ENCODE measurements at regions not wholly inside any gene's neighbourhood (a gene's known extent, or its start where the extent isn't known, plus 50 kb on each side); places are given as distances from the start of the nearest gene placed in this dataset.
A peak's percentile ranks its signal among the peaks of the same experiment; 100 is the strongest.
"Not testable (repeated sequence)": the region's sequence is repeated elsewhere in the genome, so short reads cannot be mapped to it uniquely, and the experiment has no call there.

DNA sequence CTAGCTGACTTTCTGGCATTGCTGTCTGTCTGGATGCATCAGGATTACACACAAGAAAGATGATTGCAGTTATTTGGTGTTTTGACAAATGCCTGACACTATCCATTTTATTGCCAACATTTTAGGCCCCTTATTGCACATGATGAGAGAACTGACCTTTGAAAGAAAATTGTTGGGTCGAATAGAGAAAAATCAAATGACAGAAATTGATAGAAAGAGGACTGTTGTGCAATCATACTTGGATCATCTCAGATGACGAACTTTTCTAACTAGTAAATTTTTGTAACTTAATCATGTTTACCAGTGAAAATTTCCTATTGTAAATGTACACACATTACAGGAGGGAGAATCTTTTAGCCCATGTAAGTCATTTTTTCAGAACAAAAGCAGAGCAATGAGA, 251.5 kb upstream of the USP15 start (continued):
- TF ChIP-seq ZNF645 (tag by site-specific recombination; IDR thresholded peaks at IDR 0.05) (no peak), ZNF610 (tag by site-specific recombination; IDR thresholded peaks at IDR 0.05; ENCODE audit: borderline replicate concordance) (no peak), ZNF792 (tag by site-specific recombination; IDR thresholded peaks at IDR 0.05) (no peak), ZNF292 (tag by site-specific recombination; IDR thresholded peaks at IDR 0.05; ENCODE audit: borderline replicate concordance, low read depth) (no peak), ZFP69B (tag by site-specific recombination; IDR thresholded peaks at IDR 0.05) (no peak), PATZ1 (tag by site-specific recombination; IDR thresholded peaks at IDR 0.05) (no peak), ZNF366 (tag by site-specific recombination; conservative IDR thresholded peaks at IDR 0.05) (no peak)

GRCh38 chr12:62009445-62009844, 250.8 kb upstream of the USP15 start:
- Histone ChIP-seq H3K27ac (ENCODE audit: extremely low read depth, low read depth, low read length) (no peak overlapping the region), H3K9me3 (ENCODE audit: control insufficient read depth, insufficient read depth, low read depth, low read length) (no peaks in the 10 kb centered on the region), H3K4me1 (ENCODE audit: control insufficient read depth, insufficient read depth, low read length) (no peaks in the 10 kb centered on the region), H3K36me3 (ENCODE audit: control insufficient read depth in 2 of 2, insufficient read depth in 1 of 2, low read length in 2 of 2) (no peaks in the 10 kb centered on the region), H3K4me3 (ENCODE audit: low read depth, low read length) (no peak overlapping the region)
- ChIA-PET POLR2A (no interaction called here), CTCF (interaction anchor here (0.7 kb wide), 1 partner anchor 41 kb away, joined by 3 read pairs; no protein-coding TSS in a partner anchor)
- TF ChIP-seq, protein P1, sequence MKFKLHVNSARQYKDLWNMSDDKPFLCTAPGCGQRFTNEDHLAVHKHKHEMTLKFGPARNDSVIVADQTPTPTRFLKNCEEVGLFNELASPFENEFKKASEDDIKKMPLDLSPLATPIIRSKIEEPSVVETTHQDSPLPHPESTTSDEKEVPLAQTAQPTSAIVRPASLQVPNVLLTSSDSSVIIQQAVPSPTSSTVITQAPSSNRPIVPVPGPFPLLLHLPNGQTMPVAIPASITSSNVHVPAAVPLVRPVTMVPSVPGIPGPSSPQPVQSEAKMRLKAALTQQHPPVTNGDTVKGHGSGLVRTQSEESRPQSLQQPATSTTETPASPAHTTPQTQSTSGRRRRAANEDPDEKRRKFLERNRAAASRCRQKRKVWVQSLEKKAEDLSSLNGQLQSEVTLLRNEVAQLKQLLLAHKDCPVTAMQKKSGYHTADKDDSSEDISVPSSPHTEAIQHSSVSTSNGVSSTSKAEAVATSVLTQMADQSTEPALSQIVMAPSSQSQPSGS (tag by site-specific recombination; IDR thresholded peaks at IDR 0.05; ENCODE audit: low read depth) = peak; percentile 42; the same call in 1 of the 2 replicates
- no peak for TF ChIP-seq ZNF133 (tag by site-specific recombination; IDR thresholded peaks at IDR 0.05)
- no peak for TF ChIP-seq RBAK (tag by site-specific recombination; IDR thresholded peaks at IDR 0.05)

GRCh38 chr12:62010331-62010906, 249.8 kb upstream of the USP15 start:
- H3K4me3 ChIP-seq (ENCODE audit: low read depth, low read length); H3K36me3 ChIP-seq (ENCODE audit: control insufficient read depth in 2 of 2, insufficient read depth in 1 of 2, low read length in 2 of 2); H3K9me3 ChIP-seq (ENCODE audit: control insufficient read depth, insufficient read depth, low read depth, low read length); H3K27ac ChIP-seq (ENCODE audit: extremely low read depth, low read depth, low read length); POLR2A ChIA-PET; CTCF ChIA-PET; H3K4me1 ChIP-seq (ENCODE audit: control insufficient read depth, insufficient read depth, low read length): not testable (repeated sequence)

DNA sequence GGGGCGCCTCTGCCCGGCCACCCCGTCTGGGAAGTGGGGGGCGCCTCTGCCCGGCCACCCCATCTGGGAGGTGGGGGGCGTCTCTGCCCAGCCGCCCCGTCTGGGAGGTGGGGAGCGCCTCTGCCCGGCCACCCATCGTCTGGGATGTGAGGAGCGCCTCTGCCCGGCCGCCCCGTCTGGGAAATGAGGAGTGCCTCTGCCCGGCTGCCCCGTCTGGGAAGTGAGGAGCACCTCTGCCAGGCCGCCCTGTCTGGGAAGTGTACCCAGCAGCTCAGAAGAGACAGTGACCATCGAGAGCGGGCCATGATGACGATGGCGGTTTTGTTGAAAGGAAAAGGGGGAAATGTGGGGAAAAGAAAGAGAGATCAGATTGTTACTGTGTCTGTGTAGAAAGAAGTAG, 249.2 kb upstream of the USP15 start:
- H3K27ac ChIP-seq (ENCODE audit: extremely low read depth, low read depth, low read length); H3K4me1 ChIP-seq (ENCODE audit: control insufficient read depth, insufficient read depth, low read length); POLR2A ChIA-PET; H3K4me3 ChIP-seq (ENCODE audit: low read depth, low read length); H3K36me3 ChIP-seq (ENCODE audit: control insufficient read depth in 2 of 2, insufficient read depth in 1 of 2, low read length in 2 of 2); H3K9me3 ChIP-seq (ENCODE audit: control insufficient read depth, insufficient read depth, low read depth, low read length); CTCF ChIA-PET: not testable (repeated sequence)

DNA sequence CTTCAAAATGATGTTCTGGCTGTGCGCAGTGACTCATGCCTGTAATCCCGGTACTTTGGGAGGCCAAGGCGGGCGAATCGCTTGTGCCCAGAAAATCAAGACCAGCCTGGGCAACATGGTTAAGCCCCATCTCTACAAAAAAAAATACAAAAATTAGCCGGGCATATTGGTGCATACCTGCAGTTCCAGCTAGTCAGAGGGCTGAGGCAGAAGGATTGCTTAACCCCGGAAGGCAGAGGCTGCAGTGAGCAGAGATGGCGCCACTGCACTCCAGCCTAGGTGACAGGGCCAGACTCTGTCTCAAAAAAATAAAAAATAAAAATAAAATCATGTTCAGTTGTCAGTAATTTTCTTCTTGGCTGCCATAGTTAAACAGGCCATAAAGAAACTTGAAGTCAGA, 245.9 kb upstream of the USP15 start:
- ChIA-PET CTCF (interaction anchor here (0.6 kb wide), 1 partner anchor 65 kb away, joined by 4 read pairs; no protein-coding TSS in a partner anchor), POLR2A (no interaction called here)
- no peak overlapping the region for H3K4me3 ChIP-seq (ENCODE audit: low read depth, low read length)
- no peaks in the 10 kb centered on the region for H3K36me3 ChIP-seq (ENCODE audit: control insufficient read depth in 2 of 2, insufficient read depth in 1 of 2, low read length in 2 of 2)
- no peaks in the 10 kb centered on the region for H3K9me3 ChIP-seq (ENCODE audit: control insufficient read depth, insufficient read depth, low read depth, low read length)
- H3K27ac ChIP-seq (ENCODE audit: extremely low read depth, low read depth, low read length) = no peak overlapping the region
- TF ChIP-seq ZNF19 (tag by site-specific recombination; IDR thresholded peaks at IDR 0.05; ENCODE audit: low read depth) (no peak), ZNF664 (tag by site-specific recombination; IDR thresholded peaks at IDR 0.05) (no peak), ZNF121 (tag by site-specific recombination; IDR thresholded peaks at IDR 0.05) (no peak), GFI1B (tag by site-specific recombination; IDR thresholded peaks at IDR 0.05) (no peak), SETDB1 (IDR thresholded peaks at IDR 0.05; ENCODE audit: insufficient read length, low read length) (no peak), GLIS1 (tag by site-specific recombination; IDR thresholded peaks at IDR 0.05) (no peak), BCL11A (tag by site-specific recombination; IDR thresholded peaks at IDR 0.05; ENCODE audit: low read depth) (no peak), ZNF350 (tag by site-specific recombination; IDR thresholded peaks at IDR 0.05) (no peak)
- no peaks in the 10 kb centered on the region for H3K4me1 ChIP-seq (ENCODE audit: control insufficient read depth, insufficient read depth, low read length)

All from HEK293 (cell line).